Heart left ventricle (tissue), 16 donors: ENCODE measurements at regions not wholly inside any gene's neighbourhood (a gene's known extent, or its start where the extent isn't known, plus 50 kb on each side); places are given as distances from the start of the nearest gene placed in this dataset.

Experiments
- ATAC-seq, 4 donors: fragments of 200-7000 bp; cut with Tn5 transposase; one replicate each; pipeline ENCODE4 v1.9.1; 2020 to 2022; ENCODE audit warnings: moderate library complexity in 4 of 4, mild to moderate bottlenecking in 3 of 4, moderate number of reproducible peaks in 1 of 4
- DNase-seq, 5 donors: peaks; one replicate each; pipeline ENCODE4 v3.0.0-alpha.2; 2020
- H3K27ac ChIP-seq, 12 donors: fragments of 200-600 bp; sonication (generic) in 4 of 12; one replicate each; pipeline versions ENCODE4 v1.5.0 to v1.8.0; 2016 to 2022; ENCODE audit warnings: mild to moderate bottlenecking in 2 of 12
- H3K27me3 ChIP-seq, 9 donors: fragments of 200-600 bp; sonication (generic) in 2 of 9; one replicate each; pipeline versions ENCODE4 v1.5.1 to v1.8.0; 2016 to 2022; ENCODE audit warnings: mild to moderate bottlenecking in 3 of 9
- H3K36me3 ChIP-seq, 9 donors: fragments of 200-600 bp; sonication (generic) in 2 of 9; one replicate each; pipeline versions ENCODE4 v1.5.0 to v1.8.0; 2018 to 2022; ENCODE audit warnings: mild to moderate bottlenecking in 2 of 9
- H3K4me1 ChIP-seq, 12 donors: fragments of 200-600 bp; sonication (generic) in 4 of 12; one replicate each; pipeline versions ENCODE4 v1.5.0 to v1.8.0; 2016 to 2022; ENCODE audit warnings: mild to moderate bottlenecking in 3 of 12
- H3K4me3 ChIP-seq, 12 donors: fragments of 200-600 bp; sonication (generic) in 4 of 12; one replicate each; pipeline versions ENCODE4 v1.5.0 to v1.8.0; 2017 to 2022; ENCODE audit warnings: mild to moderate bottlenecking in 9 of 12, moderate library complexity in 4 of 12
- H3K9me3 ChIP-seq, 12 donors: fragments of 200-600 bp; sonication (generic) in 4 of 12; one replicate each; pipeline versions ENCODE4 v1.5.0 to v1.8.0; 2016 to 2022; ENCODE audit warnings: mild to moderate bottlenecking in 1 of 12
- POLR2A ChIP-seq, 2 donors: fragments of 450-650 bp; IDR thresholded peaks; one replicate each; pipeline ENCODE4 v1.6.1; 2017; ENCODE audit warnings: antibody characterized with exemption in 2 of 2, mild to moderate bottlenecking in 2 of 2, moderate library complexity in 2 of 2
- WGBS, 4 donors: extraction: QIAGEN DNeasy Blood & Tissue Kit in 2 of 4; methylation state at CpG; one replicate each; pipeline versions ENCODE4 v1.1.5 to v1.1.7; 2013 to 2018; 5-methylcytosine and 5-hydroxymethylcytosine counted together
- intact Hi-C, 10 donors: fragments of 100-400 bp; cut with DNase I; formaldehyde crosslinking; loops; one replicate each; pipeline versions ENCODE4 v1.11.1 to v1.14.2; 2022
- TF ChIP-seq, protein P1 (sequence below), 12 donors: fragments of 200-600 bp; sonication (generic) in 4 of 12; IDR thresholded peaks; one replicate each; pipeline versions ENCODE4 v1.5.0 to v1.8.0; 2018 to 2022; ENCODE audit warnings: antibody characterized with exemption in 12 of 12, mild to moderate bottlenecking in 5 of 12
- donor health status: ischemic (EF 13 %, LVEDD 7.1; RV severe dilation, severe dysfunction).
- donor health status: healthy with polysubstance abuse.
- donor health status: DM: no; HTN: yes; CAD: no.
- donor health status: DM: no; HTN: no; CAD: no.
- donor health status: ischemic (EF 25% LVEDD 6.9; RV normal size, moderate dysfunction).
- donor health status: ischemic (EF 25% LVEDD 5.7; RV mildly dilated, moderate dysfunction).
- donor health status: healthy.
- donor health status: DM: yes; HTN: yes; CAD: no.
- donor health status: ischemic (EF 35%, LVEDD 5.7; RV mildly dilated, moderate dysfunction).
- donor health status: nonischemic (EF 11% LVEDD 7.7; RV severe dilation, severe dysfunction).
- donor health status: DM: yes; HTN: yes; CAD: no.
- donor health status: PGD.
- donor health status: ischemic (EF 29% LVEDD 5.4; RV normal size, mild dysfunction).
- donor health status: nonischemic (EF 23%, LVEDD 6.1; RV moderate dilation, normal function).

DNA sequence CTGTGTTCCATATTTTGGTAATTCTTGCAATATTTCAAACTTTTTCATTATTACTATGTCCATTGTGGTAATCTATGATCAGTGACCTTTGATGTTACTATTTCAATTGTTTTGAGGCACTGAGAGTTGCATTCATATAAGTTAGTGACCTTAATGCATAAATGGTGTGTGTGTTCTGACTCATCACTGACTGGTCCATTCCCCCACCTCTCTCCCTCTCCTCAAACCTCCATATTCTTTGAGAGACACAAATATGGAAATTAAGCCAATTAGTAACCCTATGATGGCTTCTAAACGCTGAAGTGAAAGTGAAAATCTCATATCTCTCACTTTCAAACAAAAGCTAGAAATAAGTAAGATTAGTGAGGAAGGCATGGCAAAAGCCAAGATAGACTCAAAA lies 739.6 kb downstream of the CCSER2 start:
- TF ChIP-seq POLR2A (IDR thresholded peaks at IDR 0.05) = no peak
- TF ChIP-seq, protein P1, sequence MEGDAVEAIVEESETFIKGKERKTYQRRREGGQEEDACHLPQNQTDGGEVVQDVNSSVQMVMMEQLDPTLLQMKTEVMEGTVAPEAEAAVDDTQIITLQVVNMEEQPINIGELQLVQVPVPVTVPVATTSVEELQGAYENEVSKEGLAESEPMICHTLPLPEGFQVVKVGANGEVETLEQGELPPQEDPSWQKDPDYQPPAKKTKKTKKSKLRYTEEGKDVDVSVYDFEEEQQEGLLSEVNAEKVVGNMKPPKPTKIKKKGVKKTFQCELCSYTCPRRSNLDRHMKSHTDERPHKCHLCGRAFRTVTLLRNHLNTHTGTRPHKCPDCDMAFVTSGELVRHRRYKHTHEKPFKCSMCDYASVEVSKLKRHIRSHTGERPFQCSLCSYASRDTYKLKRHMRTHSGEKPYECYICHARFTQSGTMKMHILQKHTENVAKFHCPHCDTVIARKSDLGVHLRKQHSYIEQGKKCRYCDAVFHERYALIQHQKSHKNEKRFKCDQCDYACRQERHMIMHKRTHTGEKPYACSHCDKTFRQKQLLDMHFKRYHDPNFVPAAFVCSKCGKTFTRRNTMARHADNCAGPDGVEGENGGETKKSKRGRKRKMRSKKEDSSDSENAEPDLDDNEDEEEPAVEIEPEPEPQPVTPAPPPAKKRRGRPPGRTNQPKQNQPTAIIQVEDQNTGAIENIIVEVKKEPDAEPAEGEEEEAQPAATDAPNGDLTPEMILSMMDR (IDR thresholded peaks at IDR 0.05) = no peak
- DNase-seq (no peak), ATAC-seq (no peak)
- H3K4me1 ChIP-seq = no peaks in the 10 kb centered on the region
- H3K27me3 ChIP-seq = no peaks in the 10 kb centered on the region
- 55 to 84% (median 66%) methylated on average over 1 of the region's 1 CpG for WGBS, 4 donors
- no peak overlapping the region for H3K27ac ChIP-seq
- peaks cover 0 to 16% (median 2%) of the 10 kb centered on the region in 12 donors for H3K9me3 ChIP-seq
- intact Hi-C loops = no loop called here
- H3K36me3 ChIP-seq = no peaks in the 10 kb centered on the region
- no peak overlapping the region for H3K4me3 ChIP-seq

DNA sequence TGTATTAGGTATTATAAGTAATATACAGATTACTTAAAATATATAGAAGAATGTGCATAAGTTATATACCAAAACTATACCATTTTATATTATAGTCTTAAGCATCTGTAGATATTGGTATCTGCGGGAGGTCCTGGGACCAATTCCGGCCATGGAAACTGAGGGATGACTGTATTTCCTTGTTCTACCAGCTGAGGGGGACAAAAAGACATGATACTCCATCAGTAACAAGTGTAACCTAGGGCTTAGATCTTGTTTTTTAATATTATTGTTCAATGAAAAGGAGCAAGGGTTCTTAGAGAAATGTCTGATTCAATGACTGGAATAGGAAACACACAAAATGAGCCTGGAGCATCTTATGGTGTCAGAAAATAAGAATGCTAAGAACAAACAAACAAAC lies 752.5 kb downstream of the CCSER2 start:
- ATAC-seq (no peak), DNase-seq (no peak)
- 64 to 86% (median 83%) methylated on average over 2 of the region's 2 CpGs for WGBS, 4 donors
- H3K27ac ChIP-seq = no peak overlapping the region
- no peaks in the 10 kb centered on the region for H3K27me3 ChIP-seq
- H3K36me3 ChIP-seq = no peaks in the 10 kb centered on the region
- TF ChIP-seq, protein P1 (IDR thresholded peaks at IDR 0.05) = no peak
- TF ChIP-seq POLR2A (IDR thresholded peaks at IDR 0.05) = no peak
- H3K9me3 ChIP-seq = peaks cover 0 to 7% (median 0%) of the 10 kb centered on the region in 12 donors
- no peak overlapping the region for H3K4me3 ChIP-seq
- intact Hi-C loops = no loop called here
- no peaks in the 10 kb centered on the region for H3K4me1 ChIP-seq

DNA sequence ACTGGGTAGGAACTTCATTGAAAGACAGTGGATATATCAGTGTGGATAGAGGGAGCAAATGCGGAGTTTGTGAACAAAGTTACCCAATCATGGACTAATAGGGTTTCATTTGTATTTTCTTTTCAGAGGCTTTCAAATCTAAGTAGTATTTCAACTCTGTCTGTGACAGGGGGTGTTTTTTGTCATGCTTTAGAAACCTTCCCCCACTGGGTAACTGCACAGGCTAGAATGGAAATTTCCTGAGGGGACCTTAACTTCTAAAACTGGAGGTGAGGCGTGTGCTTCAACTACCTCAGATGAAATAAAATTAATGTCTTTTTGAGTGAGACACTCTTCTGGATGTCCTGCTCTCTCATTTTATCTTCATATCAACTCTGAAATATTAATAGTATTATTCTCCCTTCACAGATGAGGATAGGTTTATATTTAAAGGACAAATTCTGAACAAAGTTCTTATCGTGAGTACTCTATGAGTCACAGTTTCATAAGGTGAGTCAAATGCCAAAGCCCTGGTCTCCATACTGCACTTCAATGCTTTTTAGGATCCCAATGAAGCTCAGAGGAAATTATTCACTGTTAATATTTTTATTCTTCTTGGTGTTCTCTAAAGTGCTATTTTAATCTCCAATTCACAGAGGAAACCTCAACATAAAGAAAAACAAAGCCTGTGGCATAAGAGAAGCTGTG lies 770.6 kb downstream of the CCSER2 start:
- ATAC-seq (no peak), DNase-seq (no peak)
- TF ChIP-seq POLR2A (IDR thresholded peaks at IDR 0.05) = no peak
- TF ChIP-seq, protein P1 (IDR thresholded peaks at IDR 0.05) = no peak
- Histone ChIP-seq H3K9me3 (no peaks in the 10 kb centered on the region), H3K36me3 (no peaks in the 10 kb centered on the region), H3K27ac (no peak overlapping the region), H3K4me3 (no peak overlapping the region), H3K27me3 (no peaks in the 10 kb centered on the region), H3K4me1 (no peaks in the 10 kb centered on the region)
- intact Hi-C loops = no loop called here
- 81 to 93% (median 87%) methylated on average over 3 of the region's 3 CpGs for WGBS, 4 donors

DNA sequence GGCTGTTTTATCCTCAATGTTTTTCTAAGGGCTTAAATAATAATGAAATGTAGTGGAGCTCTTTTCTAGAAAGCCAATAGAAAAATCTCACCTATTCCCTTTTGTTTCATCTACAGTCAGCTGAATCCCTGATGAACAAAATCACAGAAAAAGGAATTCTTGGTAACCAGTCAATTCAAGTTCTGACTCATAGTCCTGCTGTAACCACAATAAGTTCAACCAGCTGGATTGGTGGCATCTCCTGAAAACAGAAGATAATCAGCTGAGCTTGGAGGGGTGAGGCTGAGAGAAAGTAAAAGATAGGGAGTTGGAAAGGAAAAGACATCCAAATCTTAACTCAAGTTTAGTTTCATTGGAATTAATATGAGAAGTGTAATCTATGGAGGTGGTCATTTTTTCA lies 772.1 kb downstream of the CCSER2 start:
- no peak overlapping the region for H3K4me3 ChIP-seq
- no peaks in the 10 kb centered on the region for H3K36me3 ChIP-seq
- TF ChIP-seq POLR2A (IDR thresholded peaks at IDR 0.05) = no peak
- TF ChIP-seq, protein P1 (IDR thresholded peaks at IDR 0.05) = no peak
- no peaks in the 10 kb centered on the region for H3K27me3 ChIP-seq
- intact Hi-C loops = no loop called here
- H3K4me1 ChIP-seq = no peaks in the 10 kb centered on the region
- H3K27ac ChIP-seq = no peak overlapping the region
- H3K9me3 ChIP-seq = no peaks in the 10 kb centered on the region
- DNase-seq (no peak), ATAC-seq (no peak)
